GM12878 (cell line): ENCODE measurements at regions not wholly inside any gene's neighbourhood (a gene's known extent, or its start where the extent isn't known, plus 50 kb on each side); places are given as distances from the start of the nearest gene placed in this dataset.

Source experiments
- ATAC-seq: fragments of 200-7000 bp; cut with Tn5 transposase; 3 replicates; pipeline ENCODE4 v1.9.1; 2020; ENCODE audit warnings: mild to moderate bottlenecking, moderate library complexity
- BruUV-seq: library from RNA; stranded (reverse); fragments of 400-500 nt; replicated peaks from 2 replicates; lab custom pipeline; 2021; lab: Mats Ljungman, UMichigan
- CTCF ChIA-PET: fragments of 300-600 bp; sonication (Branson Sonifier 250); formaldehyde crosslinking; extraction: SDS; loops from one replicate; lab custom pipeline; 2021; ENCODE audit warnings: inconsistent platforms; lab: Yijun Ruan, JAX
- POLR2A ChIA-PET: fragments of 350-600 bp; formaldehyde crosslinking; extraction: SDS; loops from one replicate; lab custom pipeline; 2021; ENCODE audit warnings: inconsistent platforms; lab: Charles Lee
- RAD21 ChIA-PET: fragments of 300-600 bp; sonication (Branson Sonifier 250); formaldehyde crosslinking; loops from one replicate; lab custom pipeline; 2023; ENCODE audit warnings: antibody characterized with exemption; ENCODE audit not compliant: unreplicated experiment; lab: Charles Lee
- SMC1A ChIA-PET: fragments of 300-600 bp; sonication (Branson Sonifier 250); formaldehyde crosslinking; loops from one replicate; lab custom pipeline; 2023; ENCODE audit not compliant: unreplicated experiment, uncharacterized antibody; lab: Charles Lee
- DNase-seq: peaks from one replicate; pipeline ENCODE4 v3.0.0-alpha.2; 2011; ENCODE audit warnings: low read depth, low spot score
- FAIRE-seq: peaks from 3 replicates; lab custom pipeline; 2011; peaks lifted over from hg19 to GRCh38; lab: Jason Lieb, UNC
- H2AFZ ChIP-seq: 2 replicates; pipeline ENCODE4 v1.6.0; 2011; ENCODE audit warnings: low read depth, low read length, control low read depth; ENCODE audit not compliant: control insufficient read depth
- H3K27ac ChIP-seq: 2 replicates; pipeline ENCODE4 v1.5.1; 2011; ENCODE audit warnings: control low read depth; ENCODE audit not compliant: control insufficient read depth, insufficient read depth
- H3K27me3 ChIP-seq, 2 experiments: replicated peaks in 1 of 2; 2 replicates each; pipeline versions ENCODE4 v1.6.0 to v1.6.1; 2011; ENCODE audit warnings: low read length in 1 of 2; ENCODE audit not compliant: control insufficient read depth in 2 of 2, insufficient read depth in 2 of 2
- H3K36me3 ChIP-seq, 2 experiments: 2 replicates each; pipeline ENCODE4 v1.5.1; 2011; ENCODE audit warnings: low read length in 1 of 2; ENCODE audit not compliant: control insufficient read depth in 2 of 2, insufficient read depth in 2 of 2
- H3K4me1 ChIP-seq: 2 replicates; pipeline ENCODE4 v1.6.1; 2011; ENCODE audit warnings: mild to moderate bottlenecking, low read length, moderate library complexity, mixed read lengths; ENCODE audit not compliant: control insufficient read depth, insufficient read depth
- H3K4me2 ChIP-seq: 2 replicates; pipeline ENCODE4 v1.6.0; 2011; ENCODE audit warnings: control low read depth; ENCODE audit not compliant: control insufficient read depth, insufficient read depth
- H3K4me3 ChIP-seq: fragments of 200-600 bp; sonication (generic); 2 replicates; pipeline ENCODE4 v1.5.1; 2016
- H3K79me2 ChIP-seq: 2 replicates; pipeline ENCODE4 v1.6.0; 2011; ENCODE audit warnings: low read length; ENCODE audit not compliant: control insufficient read depth, insufficient read depth
- H3K9ac ChIP-seq: 2 replicates; pipeline ENCODE4 v1.8.0; 2011; ENCODE audit warnings: low read length, control low read depth, mixed read lengths; ENCODE audit not compliant: control insufficient read depth, insufficient read depth
- H3K9me3 ChIP-seq: replicated peaks from 3 replicates; pipeline ENCODE4 v1.5.1; 2011; ENCODE audit warnings: mild to moderate bottlenecking, low read length; ENCODE audit not compliant: control insufficient read depth, insufficient read depth
- H4K20me1 ChIP-seq: 2 replicates; pipeline ENCODE4 v1.6.0; 2011; ENCODE audit not compliant: control insufficient read depth, insufficient read depth
- ASH2L ChIP-seq: fragments of 300-600, 200-600 bp; sonication (generic); IDR thresholded peaks from 2 replicates; pipeline ENCODE4 v1.6.1; 2017; ENCODE audit warnings: low read depth, mild to moderate bottlenecking, borderline replicate concordance
- IRF4 ChIP-seq: IDR thresholded peaks from 2 replicates; pipeline ENCODE4 v1.6.1; 2011; ENCODE audit warnings: low read depth, low read length
- NFYA ChIP-seq: IDR thresholded peaks from 2 replicates; pipeline ENCODE4 v1.6.1; 2011; ENCODE audit warnings: low read depth, mild to moderate bottlenecking, low read length, improper control_type of control experiment, borderline replicate concordance
- NR2C2 ChIP-seq: IDR thresholded peaks from 2 replicates; pipeline ENCODE4 v1.6.1; 2011; ENCODE audit warnings: borderline replicate concordance, low read depth; ENCODE audit not compliant: control insufficient read depth, insufficient read length
- POLR2AphosphoS2 ChIP-seq: IDR thresholded peaks from 2 replicates; pipeline ENCODE4 v1.6.1; 2011; ENCODE audit warnings: low read depth, mild to moderate bottlenecking, low read length, improper control_type of control experiment, moderate library complexity
- POLR2AphosphoS5 ChIP-seq: IDR thresholded peaks from 2 replicates; pipeline ENCODE4 v1.6.1; 2011; ENCODE audit warnings: mild to moderate bottlenecking, low read length, inconsistent platforms
- RCOR1 ChIP-seq: conservative IDR thresholded peaks from 2 replicates; pipeline ENCODE4 v1.6.1; 2012; ENCODE audit warnings: low read depth, low read length, improper control_type of control experiment
- WRNIP1 ChIP-seq: IDR thresholded peaks from 2 replicates; pipeline ENCODE4 v1.6.1; 2011; ENCODE audit warnings: low read depth, low read length, improper control_type of control experiment, borderline replicate concordance
- in situ Hi-C: fragments of 300-500 bp; cut with MboI; formaldehyde crosslinking; loops from 9 replicates; pipeline ENCODE4 v1.14.3; 2018; ENCODE audit warnings: mixed read lengths
- intact Hi-C: fragments of 100-400 bp; cut with micrococcal nuclease; formaldehyde crosslinking; loops from one replicate; pipeline ENCODE4 v1.14.2; 2022; ENCODE audit not compliant: unreplicated experiment
- TF ChIP-seq, protein P1 (sequence below): IDR thresholded peaks from 2 replicates; pipeline ENCODE4 v1.6.1; 2012; ENCODE audit warnings: low read length, inconsistent platforms
- TF ChIP-seq, protein P2 (sequence below): fragments of 450-650 bp; IDR thresholded peaks from 2 replicates; pipeline ENCODE4 v1.6.1; 2016; ENCODE audit warnings: mild to moderate bottlenecking
- TF ChIP-seq, protein P3 (sequence below): fragments of 450-650 bp; IDR thresholded peaks from 2 replicates; pipeline ENCODE4 v1.6.1; 2017; ENCODE audit warnings: mild to moderate bottlenecking, moderate library complexity
- TF ChIP-seq, protein P4 (sequence below): fragments of 450-650 bp; formaldehyde crosslinking; IDR thresholded peaks from 2 replicates; pipeline ENCODE4 v1.4.0; 2020; ENCODE audit warnings: mild to moderate bottlenecking, moderate library complexity

DNA sequence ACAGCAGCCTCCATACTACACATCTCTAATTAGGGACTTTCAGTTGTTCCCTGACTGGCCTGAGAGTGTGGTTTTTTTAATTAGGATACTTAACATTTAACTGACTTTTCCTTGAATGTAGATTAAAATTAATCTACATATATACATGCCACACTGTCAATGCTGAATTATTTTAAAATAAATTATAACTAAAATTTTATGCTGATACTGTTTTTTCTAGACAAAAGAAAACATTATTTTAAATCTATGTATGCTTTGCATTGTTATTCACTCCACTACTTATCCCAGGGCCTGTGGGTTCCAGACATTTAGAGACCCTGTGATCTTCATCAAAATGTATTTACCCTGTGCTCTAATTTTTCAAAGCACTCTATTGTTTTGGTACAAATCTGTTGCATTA, 496.0 kb upstream of the MAP2 start:
- ATAC-seq (no peak), FAIRE-seq (no peak), DNase-seq (no peak)
- RAD21 ChIA-PET: no interaction called here
- no peak overlapping the region for H3K9ac ChIP-seq
- H3K27ac ChIP-seq: no peak overlapping the region
- no peaks in the 10 kb centered on the region for H4K20me1 ChIP-seq
- no peaks in the 10 kb centered on the region for H3K36me3 ChIP-seq
- intact Hi-C loops (no loop called here), in situ Hi-C loops (no loop called here)
- CTCF ChIA-PET: no interaction called here
- no TSS peak for BruUV-seq
- H2AFZ ChIP-seq: no peak overlapping the region
- no peaks in the 10 kb centered on the region for H3K27me3 ChIP-seq
- H3K4me3 ChIP-seq: no peak overlapping the region
- H3K4me2 ChIP-seq: no peak overlapping the region
- TF ChIP-seq, protein P1, sequence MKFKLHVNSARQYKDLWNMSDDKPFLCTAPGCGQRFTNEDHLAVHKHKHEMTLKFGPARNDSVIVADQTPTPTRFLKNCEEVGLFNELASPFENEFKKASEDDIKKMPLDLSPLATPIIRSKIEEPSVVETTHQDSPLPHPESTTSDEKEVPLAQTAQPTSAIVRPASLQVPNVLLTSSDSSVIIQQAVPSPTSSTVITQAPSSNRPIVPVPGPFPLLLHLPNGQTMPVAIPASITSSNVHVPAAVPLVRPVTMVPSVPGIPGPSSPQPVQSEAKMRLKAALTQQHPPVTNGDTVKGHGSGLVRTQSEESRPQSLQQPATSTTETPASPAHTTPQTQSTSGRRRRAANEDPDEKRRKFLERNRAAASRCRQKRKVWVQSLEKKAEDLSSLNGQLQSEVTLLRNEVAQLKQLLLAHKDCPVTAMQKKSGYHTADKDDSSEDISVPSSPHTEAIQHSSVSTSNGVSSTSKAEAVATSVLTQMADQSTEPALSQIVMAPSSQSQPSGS: no peak
- TF ChIP-seq POLR2AphosphoS2 (no peak), NFYA (no peak), RCOR1 (no peak), WRNIP1 (no peak), ASH2L (no peak), IRF4 (no peak), POLR2AphosphoS5 (no peak), NR2C2 (no peak)
- TF ChIP-seq, protein P2, sequence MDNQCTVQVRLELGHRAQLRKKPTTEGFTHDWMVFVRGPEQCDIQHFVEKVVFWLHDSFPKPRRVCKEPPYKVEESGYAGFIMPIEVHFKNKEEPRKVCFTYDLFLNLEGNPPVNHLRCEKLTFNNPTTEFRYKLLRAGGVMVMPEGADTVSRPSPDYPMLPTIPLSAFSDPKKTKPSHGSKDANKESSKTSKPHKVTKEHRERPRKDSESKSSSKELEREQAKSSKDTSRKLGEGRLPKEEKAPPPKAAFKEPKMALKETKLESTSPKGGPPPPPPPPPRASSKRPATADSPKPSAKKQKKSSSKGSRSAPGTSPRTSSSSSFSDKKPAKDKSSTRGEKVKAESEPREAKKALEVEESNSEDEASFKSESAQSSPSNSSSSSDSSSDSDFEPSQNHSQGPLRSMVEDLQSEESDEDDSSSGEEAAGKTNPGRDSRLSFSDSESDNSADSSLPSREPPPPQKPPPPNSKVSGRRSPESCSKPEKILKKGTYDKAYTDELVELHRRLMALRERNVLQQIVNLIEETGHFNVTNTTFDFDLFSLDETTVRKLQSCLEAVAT: no peak
- TF ChIP-seq, protein P3, sequence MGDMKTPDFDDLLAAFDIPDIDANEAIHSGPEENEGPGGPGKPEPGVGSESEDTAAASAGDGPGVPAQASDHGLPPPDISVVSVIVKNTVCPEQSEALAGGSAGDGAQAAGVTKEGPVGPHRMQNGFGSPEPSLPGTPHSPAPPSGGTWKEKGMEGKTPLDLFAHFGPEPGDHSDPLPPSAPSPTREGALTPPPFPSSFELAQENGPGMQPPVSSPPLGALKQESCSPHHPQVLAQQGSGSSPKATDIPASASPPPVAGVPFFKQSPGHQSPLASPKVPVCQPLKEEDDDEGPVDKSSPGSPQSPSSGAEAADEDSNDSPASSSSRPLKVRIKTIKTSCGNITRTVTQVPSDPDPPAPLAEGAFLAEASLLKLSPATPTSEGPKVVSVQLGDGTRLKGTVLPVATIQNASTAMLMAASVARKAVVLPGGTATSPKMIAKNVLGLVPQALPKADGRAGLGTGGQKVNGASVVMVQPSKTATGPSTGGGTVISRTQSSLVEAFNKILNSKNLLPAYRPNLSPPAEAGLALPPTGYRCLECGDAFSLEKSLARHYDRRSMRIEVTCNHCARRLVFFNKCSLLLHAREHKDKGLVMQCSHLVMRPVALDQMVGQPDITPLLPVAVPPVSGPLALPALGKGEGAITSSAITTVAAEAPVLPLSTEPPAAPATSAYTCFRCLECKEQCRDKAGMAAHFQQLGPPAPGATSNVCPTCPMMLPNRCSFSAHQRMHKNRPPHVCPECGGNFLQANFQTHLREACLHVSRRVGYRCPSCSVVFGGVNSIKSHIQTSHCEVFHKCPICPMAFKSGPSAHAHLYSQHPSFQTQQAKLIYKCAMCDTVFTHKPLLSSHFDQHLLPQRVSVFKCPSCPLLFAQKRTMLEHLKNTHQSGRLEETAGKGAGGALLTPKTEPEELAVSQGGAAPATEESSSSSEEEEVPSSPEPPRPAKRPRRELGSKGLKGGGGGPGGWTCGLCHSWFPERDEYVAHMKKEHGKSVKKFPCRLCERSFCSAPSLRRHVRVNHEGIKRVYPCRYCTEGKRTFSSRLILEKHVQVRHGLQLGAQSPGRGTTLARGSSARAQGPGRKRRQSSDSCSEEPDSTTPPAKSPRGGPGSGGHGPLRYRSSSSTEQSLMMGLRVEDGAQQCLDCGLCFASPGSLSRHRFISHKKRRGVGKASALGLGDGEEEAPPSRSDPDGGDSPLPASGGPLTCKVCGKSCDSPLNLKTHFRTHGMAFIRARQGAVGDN: no peak
- TF ChIP-seq, protein P4, sequence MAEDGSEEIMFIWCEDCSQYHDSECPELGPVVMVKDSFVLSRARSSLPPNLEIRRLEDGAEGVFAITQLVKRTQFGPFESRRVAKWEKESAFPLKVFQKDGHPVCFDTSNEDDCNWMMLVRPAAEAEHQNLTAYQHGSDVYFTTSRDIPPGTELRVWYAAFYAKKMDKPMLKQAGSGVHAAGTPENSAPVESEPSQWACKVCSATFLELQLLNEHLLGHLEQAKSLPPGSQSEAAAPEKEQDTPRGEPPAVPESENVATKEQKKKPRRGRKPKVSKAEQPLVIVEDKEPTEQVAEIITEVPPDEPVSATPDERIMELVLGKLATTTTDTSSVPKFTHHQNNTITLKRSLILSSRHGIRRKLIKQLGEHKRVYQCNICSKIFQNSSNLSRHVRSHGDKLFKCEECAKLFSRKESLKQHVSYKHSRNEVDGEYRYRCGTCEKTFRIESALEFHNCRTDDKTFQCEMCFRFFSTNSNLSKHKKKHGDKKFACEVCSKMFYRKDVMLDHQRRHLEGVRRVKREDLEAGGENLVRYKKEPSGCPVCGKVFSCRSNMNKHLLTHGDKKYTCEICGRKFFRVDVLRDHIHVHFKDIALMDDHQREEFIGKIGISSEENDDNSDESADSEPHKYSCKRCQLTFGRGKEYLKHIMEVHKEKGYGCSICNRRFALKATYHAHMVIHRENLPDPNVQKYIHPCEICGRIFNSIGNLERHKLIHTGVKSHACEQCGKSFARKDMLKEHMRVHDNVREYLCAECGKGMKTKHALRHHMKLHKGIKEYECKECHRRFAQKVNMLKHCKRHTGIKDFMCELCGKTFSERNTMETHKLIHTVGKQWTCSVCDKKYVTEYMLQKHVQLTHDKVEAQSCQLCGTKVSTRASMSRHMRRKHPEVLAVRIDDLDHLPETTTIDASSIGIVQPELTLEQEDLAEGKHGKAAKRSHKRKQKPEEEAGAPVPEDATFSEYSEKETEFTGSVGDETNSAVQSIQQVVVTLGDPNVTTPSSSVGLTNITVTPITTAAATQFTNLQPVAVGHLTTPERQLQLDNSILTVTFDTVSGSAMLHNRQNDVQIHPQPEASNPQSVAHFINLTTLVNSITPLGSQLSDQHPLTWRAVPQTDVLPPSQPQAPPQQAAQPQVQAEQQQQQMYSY (CRISPR knock-in tag): no peak
- no peaks in the 10 kb centered on the region for H3K9me3 ChIP-seq
- H3K4me1 ChIP-seq: no peaks in the 10 kb centered on the region
- H3K79me2 ChIP-seq: no peaks in the 10 kb centered on the region
- POLR2A ChIA-PET: no interaction called here
- SMC1A ChIA-PET: interaction anchor here (0.7 kb wide), 1 partner anchor 1866 kb away, joined by 3 read pairs; no protein-coding TSS in a partner anchor
